ENCODE measurements at regions not wholly inside any gene's neighbourhood (a gene's known extent, or its start where the extent isn't known, plus 50 kb on each side); places are given as distances from the start of the nearest gene placed in this dataset.

DNA sequence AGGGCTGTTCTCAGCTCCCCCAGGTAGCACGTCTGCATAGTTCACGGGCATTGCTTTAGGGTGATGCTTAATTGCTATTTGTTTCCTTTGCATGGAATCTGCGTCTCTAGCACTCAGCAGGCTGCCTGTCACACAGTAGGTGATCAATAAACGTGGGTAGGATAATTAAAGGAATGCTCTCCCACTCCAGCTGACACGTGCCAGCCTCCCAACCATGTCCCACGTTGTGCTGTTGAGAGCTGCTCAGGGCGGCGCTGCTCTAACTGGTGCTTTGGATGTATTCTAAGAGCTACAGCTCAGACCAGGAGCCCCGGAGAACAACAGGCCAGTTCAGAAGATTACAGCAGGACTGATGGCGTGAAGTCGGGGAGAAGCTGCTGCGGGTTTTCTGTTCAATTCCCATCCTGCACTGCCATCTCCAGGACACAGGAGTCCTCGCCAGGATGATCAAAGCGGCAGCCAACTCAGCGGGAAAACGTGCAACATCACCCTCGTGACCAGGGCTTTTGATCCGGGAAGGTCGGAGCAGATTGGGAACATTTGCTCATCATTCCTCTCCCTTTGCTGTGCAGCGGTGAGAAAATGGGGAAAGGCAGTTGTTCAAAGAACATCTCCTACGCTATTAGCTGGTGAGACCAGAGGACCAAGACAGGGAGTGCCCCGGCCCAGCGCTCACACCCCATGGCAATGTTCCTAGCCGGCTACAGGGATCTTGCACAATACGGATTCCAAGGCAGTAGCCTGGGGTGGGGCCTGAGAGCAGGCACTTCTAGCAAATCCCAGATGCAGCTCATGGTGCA is 50.5 kb upstream of the FOXK1 start:
- H4K20me1 ChIP-seq (ENCODE audit: insufficient read depth): no peaks in the 10 kb centered on the region
- no peaks in the 10 kb centered on the region for H3K27me3 ChIP-seq (ENCODE audit: insufficient read depth, low read depth, low read length)
- no peak overlapping the region for H3K9ac ChIP-seq (ENCODE audit: low read length)
- H3K9me2 ChIP-seq (ENCODE audit: insufficient read depth, low read length): no peaks in the 10 kb centered on the region
- H3F3A ChIP-seq (ENCODE audit: insufficient read depth, low read length, poor library complexity, severe bottlenecking): no peaks in the 10 kb centered on the region
- no peak overlapping the region for H3K27ac ChIP-seq (ENCODE audit: low read length)
- no peak overlapping the region for H2AFZ ChIP-seq (ENCODE audit: low read depth, low read length)
- H3K4me3 ChIP-seq (ENCODE audit: low read length): peak overlapping the region; percentile 39
- H3K79me2 ChIP-seq (replicated peaks; ENCODE audit: insufficient read depth, low read length): no peaks in the 10 kb centered on the region
- H3K9me3 ChIP-seq (ENCODE audit: low read length): no peaks in the 10 kb centered on the region
- no peak overlapping the region for H3K4me2 ChIP-seq (ENCODE audit: low read length)
- H3K36me3 ChIP-seq (ENCODE audit: insufficient read depth, low read length): no peaks in the 10 kb centered on the region
- TF ChIP-seq EP300 (conservative IDR thresholded peaks at IDR 0.05; ENCODE audit: poor library complexity, severe bottlenecking): no peak
- TF ChIP-seq, protein P1, sequence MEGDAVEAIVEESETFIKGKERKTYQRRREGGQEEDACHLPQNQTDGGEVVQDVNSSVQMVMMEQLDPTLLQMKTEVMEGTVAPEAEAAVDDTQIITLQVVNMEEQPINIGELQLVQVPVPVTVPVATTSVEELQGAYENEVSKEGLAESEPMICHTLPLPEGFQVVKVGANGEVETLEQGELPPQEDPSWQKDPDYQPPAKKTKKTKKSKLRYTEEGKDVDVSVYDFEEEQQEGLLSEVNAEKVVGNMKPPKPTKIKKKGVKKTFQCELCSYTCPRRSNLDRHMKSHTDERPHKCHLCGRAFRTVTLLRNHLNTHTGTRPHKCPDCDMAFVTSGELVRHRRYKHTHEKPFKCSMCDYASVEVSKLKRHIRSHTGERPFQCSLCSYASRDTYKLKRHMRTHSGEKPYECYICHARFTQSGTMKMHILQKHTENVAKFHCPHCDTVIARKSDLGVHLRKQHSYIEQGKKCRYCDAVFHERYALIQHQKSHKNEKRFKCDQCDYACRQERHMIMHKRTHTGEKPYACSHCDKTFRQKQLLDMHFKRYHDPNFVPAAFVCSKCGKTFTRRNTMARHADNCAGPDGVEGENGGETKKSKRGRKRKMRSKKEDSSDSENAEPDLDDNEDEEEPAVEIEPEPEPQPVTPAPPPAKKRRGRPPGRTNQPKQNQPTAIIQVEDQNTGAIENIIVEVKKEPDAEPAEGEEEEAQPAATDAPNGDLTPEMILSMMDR (IDR thresholded peaks at IDR 0.05; ENCODE audit: poor library complexity, severe bottlenecking): peak; percentile 81
- peak; percentile 90 for TF ChIP-seq RAD21 (conservative IDR thresholded peaks at IDR 0.05)
- TF ChIP-seq SMC3 (conservative IDR thresholded peaks at IDR 0.05; ENCODE audit: poor library complexity): peak; percentile 89
- TF ChIP-seq, protein P2, sequence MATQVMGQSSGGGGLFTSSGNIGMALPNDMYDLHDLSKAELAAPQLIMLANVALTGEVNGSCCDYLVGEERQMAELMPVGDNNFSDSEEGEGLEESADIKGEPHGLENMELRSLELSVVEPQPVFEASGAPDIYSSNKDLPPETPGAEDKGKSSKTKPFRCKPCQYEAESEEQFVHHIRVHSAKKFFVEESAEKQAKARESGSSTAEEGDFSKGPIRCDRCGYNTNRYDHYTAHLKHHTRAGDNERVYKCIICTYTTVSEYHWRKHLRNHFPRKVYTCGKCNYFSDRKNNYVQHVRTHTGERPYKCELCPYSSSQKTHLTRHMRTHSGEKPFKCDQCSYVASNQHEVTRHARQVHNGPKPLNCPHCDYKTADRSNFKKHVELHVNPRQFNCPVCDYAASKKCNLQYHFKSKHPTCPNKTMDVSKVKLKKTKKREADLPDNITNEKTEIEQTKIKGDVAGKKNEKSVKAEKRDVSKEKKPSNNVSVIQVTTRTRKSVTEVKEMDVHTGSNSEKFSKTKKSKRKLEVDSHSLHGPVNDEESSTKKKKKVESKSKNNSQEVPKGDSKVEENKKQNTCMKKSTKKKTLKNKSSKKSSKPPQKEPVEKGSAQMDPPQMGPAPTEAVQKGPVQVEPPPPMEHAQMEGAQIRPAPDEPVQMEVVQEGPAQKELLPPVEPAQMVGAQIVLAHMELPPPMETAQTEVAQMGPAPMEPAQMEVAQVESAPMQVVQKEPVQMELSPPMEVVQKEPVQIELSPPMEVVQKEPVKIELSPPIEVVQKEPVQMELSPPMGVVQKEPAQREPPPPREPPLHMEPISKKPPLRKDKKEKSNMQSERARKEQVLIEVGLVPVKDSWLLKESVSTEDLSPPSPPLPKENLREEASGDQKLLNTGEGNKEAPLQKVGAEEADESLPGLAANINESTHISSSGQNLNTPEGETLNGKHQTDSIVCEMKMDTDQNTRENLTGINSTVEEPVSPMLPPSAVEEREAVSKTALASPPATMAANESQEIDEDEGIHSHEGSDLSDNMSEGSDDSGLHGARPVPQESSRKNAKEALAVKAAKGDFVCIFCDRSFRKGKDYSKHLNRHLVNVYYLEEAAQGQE (IDR thresholded peaks at IDR 0.05; ENCODE audit: borderline replicate concordance): no peak
- no peak for TF ChIP-seq EZH2 (IDR thresholded peaks at IDR 0.05; ENCODE audit: borderline replicate concordance, insufficient read depth, low read length, poor library complexity, severe bottlenecking)
- no peak for TF ChIP-seq TAF1 (IDR thresholded peaks at IDR 0.05; ENCODE audit: low read depth)
- TF ChIP-seq POLR2AphosphoS5 (IDR thresholded peaks at IDR 0.05): no peak
- TF ChIP-seq MXI1 (conservative IDR thresholded peaks at IDR 0.05; ENCODE audit: poor library complexity, severe bottlenecking): peak; percentile 35

Small RNA genes lying in the stretch of these regions (small RNA-seq; reads per million reads assigned to genes)
- gene CYP3A54P: 0 reads per million in 3 experiments

Data from neural cell (in vitro differentiated cells).